Progenitor cell of endocrine pancreas (in vitro differentiated cells): ENCODE measurements at regions not wholly inside any gene's neighbourhood (a gene's known extent, or its start where the extent isn't known, plus 50 kb on each side); places are given as distances from the start of the nearest gene placed in this dataset.

ENCODE experiments used
- DNase-seq: peaks from one replicate; pipeline ENCODE4 v3.0.0; 2021; ENCODE audit warnings: low spot score; ENCODE audit not compliant: unreplicated experiment
- H3K27ac Mint-ChIP-seq: 2 replicates; pipeline ENCODE4 v1.8.0; 2021; ENCODE audit warnings: mild to moderate bottlenecking, moderate library complexity, mixed read lengths
- H3K27me3 Mint-ChIP-seq: 2 replicates; pipeline ENCODE4 v1.8.0; 2021; ENCODE audit warnings: mixed read lengths
- H3K36me3 Mint-ChIP-seq: 2 replicates; pipeline ENCODE4 v1.8.0; 2022; ENCODE audit warnings: mixed read lengths; ENCODE audit not compliant: insufficient read depth
- H3K4me1 Mint-ChIP-seq: 2 replicates; pipeline ENCODE4 v1.8.0; 2021; ENCODE audit warnings: low read depth, mixed read lengths
- H3K4me3 Mint-ChIP-seq: 2 replicates; pipeline ENCODE4 v1.8.0; 2021; ENCODE audit warnings: low read depth, mild to moderate bottlenecking, moderate library complexity, mixed read lengths
- H3K9me3 Mint-ChIP-seq: 2 replicates; pipeline ENCODE4 v1.8.0; 2021; ENCODE audit warnings: low read depth, mixed read lengths
- CTCF ChIP-seq: fragments of 200-600 bp; sonication (generic); IDR thresholded peaks from one replicate; pipeline ENCODE4 v1.5.0; 2021; ENCODE audit warnings: antibody characterized with exemption, mild to moderate bottlenecking; ENCODE audit not compliant: unreplicated experiment

GRCh38 chr7:13682626-13683025 is 306.8 kb downstream of the ETV1 start:
- Mint-ChIP-seq H3K9me3 (peaks cover 14% of the 10 kb centered on the region), H3K36me3 (peaks cover 6% of the 10 kb centered on the region), H3K4me3 (no peak overlapping the region), H3K27me3 (no peaks in the 10 kb centered on the region), H3K27ac (no peak overlapping the region), H3K4me1 (no peaks in the 10 kb centered on the region)
- no peak for DNase-seq
- no peak for TF ChIP-seq CTCF

- no peak for TF ChIP-seq CTCF
- Mint-ChIP-seq H3K9me3 (no peaks in the 10 kb centered on the region), H3K36me3 (no peaks in the 10 kb centered on the region), H3K4me3 (no peak overlapping the region), H3K4me1 (no peaks in the 10 kb centered on the region), H3K27ac (no peak overlapping the region), H3K27me3 (no peaks in the 10 kb centered on the region)
- DNase-seq = no peak
These were observed 302.0 kb downstream of the ETV1 start for GRCh38 chr7:13687500-13687899.

- Mint-ChIP-seq H3K4me1 (no peaks in the 10 kb centered on the region), H3K4me3 (no peak overlapping the region), H3K27me3 (no peaks in the 10 kb centered on the region), H3K9me3 (no peaks in the 10 kb centered on the region), H3K27ac (no peak overlapping the region), H3K36me3 (no peaks in the 10 kb centered on the region)
- no peak for TF ChIP-seq CTCF
- no peak for DNase-seq
These were observed 296.9 kb downstream of the ETV1 start for GRCh38 chr7:13692548-13692947.

GRCh38 chr7:13702251-13702650 is 287.2 kb downstream of the ETV1 start:
- Mint-ChIP-seq H3K27ac (no peak overlapping the region), H3K4me1 (no peaks in the 10 kb centered on the region), H3K9me3 (peaks cover 5% of the 10 kb centered on the region), H3K36me3 (no peaks in the 10 kb centered on the region), H3K4me3 (no peak overlapping the region), H3K27me3 (no peaks in the 10 kb centered on the region)
- DNase-seq = no peak
- no peak for TF ChIP-seq CTCF

GRCh38 chr7:13708670-13709069 is 280.8 kb downstream of the ETV1 start:
- TF ChIP-seq CTCF = no peak
- no peaks in the 10 kb centered on the region for H3K36me3 Mint-ChIP-seq
- peaks cover 20% of the 10 kb centered on the region for H3K9me3 Mint-ChIP-seq
- H3K4me3 Mint-ChIP-seq = no peak overlapping the region
- no peak for DNase-seq
- no peaks in the 10 kb centered on the region for H3K27me3 Mint-ChIP-seq
- H3K27ac Mint-ChIP-seq = no peak overlapping the region
- H3K4me1 Mint-ChIP-seq = no peaks in the 10 kb centered on the region
